CD1c-positive myeloid dendritic cell (primary cell): ENCODE measurements at regions not wholly inside any gene's neighbourhood (a gene's known extent, or its start where the extent isn't known, plus 50 kb on each side); places are given as distances from the start of the nearest gene placed in this dataset.
"Not testable (repeated sequence)": the region's sequence is repeated elsewhere in the genome, so short reads cannot be mapped to it uniquely, and the experiment has no call there.

Experiments used
- DNase-seq: peaks from one replicate; pipeline ENCODE4 v3.0.0-alpha.2; 2016; ENCODE audit errors: extremely low spot score

DNA sequence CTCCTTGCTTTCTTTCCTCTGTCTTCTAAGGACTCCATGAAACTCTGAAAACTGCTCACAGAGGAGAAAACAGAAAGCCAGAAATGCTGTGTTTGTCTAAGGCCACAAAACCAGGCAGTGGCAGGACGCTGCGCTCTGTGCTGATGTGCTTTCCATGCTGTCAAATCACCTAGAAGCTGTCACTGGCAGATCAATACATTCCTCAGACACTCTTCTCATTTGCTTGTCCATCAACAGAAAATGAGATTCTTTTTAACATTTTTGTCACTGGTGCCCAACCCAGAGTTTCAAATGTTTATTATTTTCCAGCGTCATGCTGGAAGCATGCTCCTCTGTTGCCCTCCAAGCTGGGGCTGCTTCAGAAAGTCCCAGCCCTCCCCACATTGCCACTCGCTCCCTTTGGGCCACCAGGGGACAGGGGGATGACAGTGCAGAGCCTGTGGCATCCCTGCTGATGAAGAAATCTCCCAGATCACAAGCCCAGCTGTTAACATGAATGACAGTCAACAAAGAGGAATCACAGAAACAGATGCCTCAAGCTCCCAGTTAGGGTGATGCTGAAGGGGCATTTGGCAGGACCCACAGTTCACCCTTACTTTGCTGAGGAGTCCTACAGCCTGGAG is 117.5 kb upstream of the MEIS1 start:
- no peak for DNase-seq

DNA sequence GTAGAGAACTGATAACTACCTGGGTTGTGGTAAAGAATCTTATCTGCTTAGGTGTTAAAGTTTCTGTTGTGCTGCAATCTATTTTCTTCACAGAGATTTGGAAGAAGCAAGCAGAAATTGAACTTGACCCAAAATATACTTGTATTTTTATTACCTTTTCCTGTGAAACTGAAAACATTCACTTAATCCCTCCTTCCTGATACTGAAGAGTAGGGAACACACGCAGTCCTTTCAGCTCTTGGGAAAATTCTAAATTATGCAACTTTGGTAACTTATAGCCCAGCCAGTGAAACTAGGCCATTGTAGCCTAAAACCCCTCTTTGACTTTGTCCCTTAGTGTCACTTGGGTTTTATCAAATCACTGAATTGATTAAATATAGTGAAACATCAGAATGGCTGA is 128.4 kb upstream of the MEIS1 start:
- DNase-seq = no peak

DNA sequence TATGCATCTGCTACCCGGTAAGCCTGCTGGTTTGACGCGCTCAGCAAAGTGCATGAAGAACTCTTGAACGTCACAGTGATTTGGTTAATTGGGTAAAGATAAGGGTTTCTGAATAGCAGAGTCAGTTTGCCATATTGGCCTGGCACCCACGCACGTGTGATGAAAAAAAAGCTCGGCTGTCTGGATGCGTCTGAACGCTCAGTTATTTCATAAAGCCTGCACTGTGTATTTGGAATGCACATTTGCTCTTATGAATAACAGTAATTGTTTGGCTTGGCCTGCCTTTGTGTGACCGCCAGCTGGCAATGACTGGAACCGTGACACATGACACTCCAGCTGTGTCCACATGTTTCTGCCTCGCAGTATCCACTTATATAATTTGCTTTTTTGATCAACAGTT is 129.2 kb upstream of the MEIS1 start:
- no peak for DNase-seq

DNA sequence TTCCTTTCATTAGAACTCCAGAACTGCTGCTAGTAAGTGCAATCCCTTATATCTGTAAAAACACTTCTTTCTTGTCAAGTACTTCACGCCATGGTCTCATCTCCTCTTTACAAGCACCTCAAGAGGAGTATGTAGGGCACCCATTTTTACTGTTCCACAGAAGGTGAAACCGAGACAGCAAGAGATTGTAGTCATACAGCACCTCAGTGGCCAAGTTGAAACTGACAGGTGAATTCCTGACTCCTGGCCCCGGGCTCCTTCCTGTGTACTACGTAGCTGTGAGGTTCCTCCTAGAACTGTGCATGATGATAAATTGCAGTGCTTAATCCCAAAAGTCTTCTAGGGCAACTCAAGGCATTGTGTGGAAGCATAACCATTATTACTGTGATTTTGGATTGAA is 131.5 kb upstream of the MEIS1 start:
- DNase-seq = no peak

DNA sequence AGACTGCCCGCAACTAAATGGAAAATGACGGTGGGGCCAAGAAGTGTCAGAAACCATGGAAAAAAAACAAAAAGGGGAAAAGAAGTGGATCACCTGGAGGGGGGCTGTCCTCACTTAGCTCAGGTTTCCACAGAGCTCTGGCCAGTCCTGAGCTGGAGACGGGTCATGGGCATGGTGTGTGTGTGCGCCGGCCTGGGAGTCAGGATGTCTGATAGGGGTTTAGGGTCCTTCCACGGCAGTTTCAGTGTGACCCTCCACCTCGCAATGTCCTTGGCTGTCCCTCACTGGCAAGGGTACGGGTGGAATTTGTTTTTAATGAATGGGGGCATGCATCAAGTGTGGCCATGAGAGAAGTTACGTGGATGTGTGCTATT is 133.2 kb upstream of the MEIS1 start:
- no peak for DNase-seq

DNA sequence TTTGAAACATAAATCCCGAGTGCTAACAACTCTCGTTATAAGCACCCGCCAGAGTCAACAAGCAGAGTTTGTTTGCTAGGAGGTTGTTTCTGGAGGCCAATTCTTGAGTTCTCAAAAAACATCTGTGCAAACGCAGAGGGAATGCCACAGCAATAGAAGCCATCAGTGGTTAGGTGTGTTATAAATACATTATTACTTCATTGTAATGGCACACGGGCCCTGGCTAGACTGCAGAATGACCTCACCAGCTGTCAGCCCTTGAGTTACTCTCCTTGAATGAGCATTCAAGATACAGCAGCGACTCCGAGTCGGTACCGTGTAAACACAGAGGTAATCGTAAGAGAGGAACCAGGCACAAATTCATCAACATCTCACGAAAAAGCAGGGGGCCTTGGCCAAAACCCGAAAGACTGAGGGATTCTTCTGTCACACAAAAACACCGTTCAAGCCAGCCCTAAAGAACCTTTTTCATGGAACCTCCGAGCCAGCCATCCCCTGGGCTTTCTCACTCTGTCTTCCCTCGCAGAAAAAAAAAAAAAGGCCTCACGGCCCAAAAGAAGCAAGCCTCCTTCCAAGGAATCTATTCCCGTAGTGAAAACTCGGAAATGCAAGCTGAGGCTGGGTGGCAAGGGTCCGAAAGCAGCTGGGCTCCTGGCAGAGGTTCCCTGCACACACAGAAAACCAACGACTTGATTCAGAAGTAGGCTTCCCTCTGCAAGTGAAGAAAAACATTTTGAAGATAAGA is 133.7 kb upstream of the MEIS1 start:
- no peak for DNase-seq

DNA sequence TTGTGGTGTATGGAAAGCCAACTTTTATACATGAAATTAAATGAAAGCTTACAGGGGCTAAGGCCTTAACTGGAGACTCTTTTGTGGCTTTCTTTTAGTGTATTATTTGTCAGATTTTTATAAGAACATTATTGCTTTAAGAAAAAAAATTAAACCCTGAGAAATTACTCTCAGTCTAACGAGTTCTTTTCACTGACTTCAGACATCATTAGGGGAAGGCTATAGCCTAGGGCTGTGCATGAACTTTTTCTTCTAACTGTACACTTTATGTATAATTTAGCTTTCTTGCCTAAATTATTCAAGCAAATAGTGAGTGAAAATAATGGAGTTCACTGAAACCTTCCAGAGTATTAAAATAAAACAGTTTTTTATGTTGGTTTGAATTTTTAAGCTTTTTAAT is 151.1 kb upstream of the MEIS1 start:
- DNase-seq = no peak

DNA sequence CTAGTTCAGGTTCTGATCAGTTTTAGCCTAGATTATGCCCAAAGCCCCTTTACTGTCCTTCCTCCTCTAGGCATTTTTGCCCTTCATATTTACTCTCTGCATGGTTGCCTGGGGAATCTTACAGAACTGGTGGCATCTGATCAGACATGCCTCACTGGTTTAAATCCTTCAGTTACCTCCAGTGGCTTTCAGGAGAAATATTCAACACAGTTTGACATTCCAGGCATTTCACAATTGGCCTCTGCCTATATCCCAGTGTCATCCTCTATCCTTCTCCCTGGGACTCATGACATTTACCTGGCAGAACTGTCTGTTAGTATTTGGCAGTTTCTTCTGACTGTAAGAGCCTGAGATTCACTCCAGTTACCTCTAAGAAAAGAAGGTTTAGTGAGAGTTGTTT is 152.9 kb upstream of the MEIS1 start:
- no peak for DNase-seq

DNA sequence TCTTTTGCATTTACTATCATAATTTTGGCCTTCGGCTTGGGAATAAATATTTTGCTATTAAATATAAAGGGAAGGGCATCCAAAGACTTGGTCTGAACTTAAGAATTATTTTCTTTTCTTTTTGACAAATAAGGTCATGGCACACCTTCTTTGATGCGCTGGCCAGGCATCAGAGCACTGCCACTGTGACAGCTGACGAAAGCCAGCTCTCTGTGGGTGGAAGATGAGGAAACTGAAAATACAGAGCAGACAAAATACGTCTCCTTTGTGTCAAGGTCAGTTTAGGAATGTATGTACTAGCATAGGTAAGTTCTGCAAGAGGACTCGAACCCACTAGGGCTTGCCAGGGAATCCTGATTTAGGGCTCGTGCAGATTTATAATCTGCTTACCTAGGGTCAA is 155.9 kb upstream of the MEIS1 start:
- DNase-seq = no peak

DNA sequence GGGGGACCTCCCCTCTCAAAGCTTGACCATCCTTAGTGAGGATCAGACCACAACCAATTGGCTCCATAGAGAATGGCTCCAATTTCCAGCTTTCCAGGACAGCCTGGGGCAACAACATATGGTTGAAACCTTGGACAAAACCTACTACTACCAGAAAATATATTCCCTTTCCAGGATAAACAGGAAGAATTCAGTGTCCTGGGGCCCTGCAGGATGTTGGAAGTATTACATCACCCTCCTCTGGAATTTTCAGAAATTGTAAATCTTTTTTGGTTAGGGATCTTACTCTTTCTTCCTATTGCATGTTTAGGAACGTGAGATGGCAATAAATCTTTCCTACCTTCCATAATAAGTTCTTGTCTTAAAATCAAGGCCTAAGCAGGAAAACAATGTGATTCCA is 158.9 kb upstream of the MEIS1 start:
- DNase-seq = no peak

DNA sequence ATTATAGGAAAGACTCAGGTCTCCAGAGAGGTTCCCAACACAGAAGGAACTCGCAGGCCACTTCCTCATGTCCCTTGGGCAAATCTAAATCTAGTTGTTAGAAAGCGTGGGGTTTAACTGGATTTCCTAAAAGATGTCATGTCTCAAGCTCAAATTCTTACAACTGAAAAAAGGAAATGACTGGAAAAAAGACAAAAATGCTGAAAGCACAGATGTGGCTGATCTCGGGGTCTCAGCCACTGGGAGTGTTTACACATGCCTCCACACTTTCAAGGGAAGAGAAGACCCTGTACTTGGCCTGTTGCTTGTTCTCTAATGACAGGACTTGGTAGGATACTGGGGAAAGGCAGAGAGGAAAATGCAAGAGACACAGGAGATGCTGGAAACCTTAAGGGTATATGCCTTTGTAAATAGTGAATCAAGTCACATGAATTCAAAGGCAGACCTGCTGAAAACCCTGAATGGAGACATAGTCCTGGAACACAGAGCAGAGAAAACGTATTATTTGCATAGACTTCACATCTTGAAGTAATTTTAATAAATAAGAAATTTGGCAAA is 160.9 kb upstream of the MEIS1 start:
- no peak for DNase-seq

DNA sequence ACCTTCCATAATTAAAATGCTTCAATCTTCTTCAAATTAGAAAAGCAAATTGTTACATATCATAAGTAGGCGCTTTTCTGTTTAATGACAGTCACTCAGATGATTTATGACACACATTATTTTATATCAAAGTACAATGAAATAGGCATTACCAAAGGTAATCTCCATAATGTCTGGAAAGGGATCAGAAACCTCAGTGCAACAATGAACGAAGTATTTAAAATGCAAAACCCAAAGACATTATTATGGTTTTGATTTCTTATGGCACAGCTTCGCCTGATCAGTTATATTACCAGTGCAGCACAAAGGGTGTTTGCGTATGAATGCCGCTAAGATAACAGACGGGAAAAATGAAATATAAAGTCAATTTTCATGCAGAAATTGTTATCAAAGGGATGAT is 162.2 kb upstream of the MEIS1 start:
- no peak for DNase-seq

DNA sequence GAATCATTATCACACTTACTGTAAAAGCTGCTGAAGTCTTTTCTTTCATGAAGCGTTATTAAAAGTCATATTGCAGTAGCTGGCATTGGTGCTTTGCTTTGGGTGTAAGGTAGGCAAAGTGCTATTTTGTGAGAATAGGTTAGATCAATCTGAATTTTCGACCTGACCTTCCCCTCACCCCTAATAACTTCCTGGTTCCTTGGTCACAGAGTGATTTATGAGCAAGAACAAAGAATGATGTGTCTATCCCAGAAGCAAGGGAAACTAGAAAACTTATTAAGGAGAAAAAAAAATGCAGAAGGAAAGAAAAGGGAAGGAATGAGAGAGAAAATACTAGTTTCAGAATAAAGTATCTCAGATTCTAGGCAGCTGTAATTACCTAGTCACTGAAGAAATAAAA is 163.1 kb upstream of the MEIS1 start:
- DNase-seq = no peak

DNA sequence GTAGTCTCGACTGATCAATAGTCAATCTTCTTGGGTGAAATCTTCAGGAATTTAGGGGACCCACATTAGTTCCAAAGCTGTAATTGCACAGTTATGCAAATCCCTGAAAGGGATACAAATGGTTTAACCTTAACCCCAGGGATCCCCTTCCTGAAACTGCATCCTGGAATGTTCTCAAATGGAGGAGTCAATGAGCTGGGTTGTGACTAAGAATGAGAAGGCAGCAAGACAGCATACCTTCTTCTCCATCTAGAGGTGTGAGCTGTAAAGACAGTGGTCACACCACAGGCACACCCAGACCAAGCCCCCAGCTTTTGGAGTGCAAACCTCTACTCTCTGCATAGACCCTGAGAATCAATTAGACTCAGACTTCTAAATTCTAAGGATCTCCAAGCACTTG is 164.7 kb upstream of the MEIS1 start:
- DNase-seq = no peak

DNA sequence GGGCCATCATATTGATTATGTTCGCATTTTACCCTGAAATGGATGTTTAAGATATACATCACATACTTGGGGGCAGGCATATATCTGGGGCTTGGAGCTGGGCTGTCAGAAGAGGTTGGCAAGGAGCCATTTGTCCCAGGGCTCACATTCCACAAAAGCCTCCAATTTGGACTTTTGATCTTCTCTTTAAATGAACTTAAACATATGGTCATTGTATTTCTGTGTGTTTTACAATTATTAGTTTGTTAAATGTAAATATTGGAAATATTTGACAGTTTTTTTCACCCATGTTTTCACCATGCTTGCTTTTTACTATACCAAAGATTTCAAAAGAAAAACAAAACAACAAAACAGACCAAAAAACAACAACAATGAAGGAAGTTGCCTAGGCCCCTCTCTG is 165.8 kb upstream of the MEIS1 start:
- no peak for DNase-seq

DNA sequence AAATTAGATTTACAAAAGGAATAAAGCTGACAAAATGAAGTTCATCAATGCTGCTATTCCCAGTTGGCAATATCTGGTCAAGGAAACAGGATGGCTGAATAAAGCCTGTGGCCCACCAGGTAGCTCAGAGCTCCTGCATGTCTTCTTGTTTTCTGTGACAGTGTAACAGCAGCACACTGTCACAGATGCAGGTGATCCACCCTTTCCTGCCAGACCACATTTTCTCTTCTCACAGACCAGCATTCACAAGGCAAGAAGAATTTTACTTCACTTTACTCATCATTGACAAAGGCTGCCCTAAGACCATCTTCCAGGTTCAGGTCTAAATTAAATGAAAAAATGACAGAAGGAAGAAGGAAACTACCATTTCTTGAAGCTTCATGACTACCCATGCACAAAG is 166.2 kb upstream of the MEIS1 start:
- no peak for DNase-seq

DNA sequence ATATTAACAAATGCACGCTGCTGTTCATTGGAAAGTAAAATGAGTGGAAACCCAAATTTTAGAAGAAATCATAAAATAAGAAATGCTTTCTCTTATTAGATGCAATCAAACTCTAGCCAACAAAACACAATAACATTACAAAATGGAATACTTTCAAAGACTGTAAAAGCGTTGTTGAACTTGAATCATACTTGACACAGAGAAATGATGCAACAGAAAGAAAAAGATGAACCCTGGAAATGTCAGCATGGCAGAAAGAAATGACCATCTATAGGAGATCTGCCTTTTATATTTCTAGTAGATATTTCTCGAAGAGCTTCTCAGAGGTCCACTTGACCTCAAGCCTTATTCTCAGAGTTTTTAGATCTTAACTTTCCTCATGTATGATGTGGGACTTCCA is 170.6 kb upstream of the MEIS1 start:
- DNase-seq = no peak

DNA sequence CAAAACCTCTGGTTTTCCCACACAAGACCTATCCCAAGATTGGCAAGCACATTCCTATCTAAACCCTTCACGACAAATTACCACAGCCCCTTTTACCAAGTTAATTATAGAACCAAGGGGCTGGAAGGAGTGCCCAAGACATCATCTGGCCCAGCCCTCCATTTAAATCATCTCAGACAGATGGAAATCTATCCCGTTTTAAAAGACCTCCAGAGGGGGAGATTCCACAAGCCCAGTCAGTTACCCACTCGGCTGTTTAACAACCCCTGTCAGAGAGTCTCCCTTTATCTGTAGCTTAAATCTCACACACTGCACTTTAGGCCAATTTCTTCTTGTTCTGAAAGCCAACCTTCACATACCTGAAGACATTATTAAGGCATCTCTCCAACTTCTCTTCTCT is 179.1 kb upstream of the MEIS1 start:
- DNase-seq = no peak

DNA sequence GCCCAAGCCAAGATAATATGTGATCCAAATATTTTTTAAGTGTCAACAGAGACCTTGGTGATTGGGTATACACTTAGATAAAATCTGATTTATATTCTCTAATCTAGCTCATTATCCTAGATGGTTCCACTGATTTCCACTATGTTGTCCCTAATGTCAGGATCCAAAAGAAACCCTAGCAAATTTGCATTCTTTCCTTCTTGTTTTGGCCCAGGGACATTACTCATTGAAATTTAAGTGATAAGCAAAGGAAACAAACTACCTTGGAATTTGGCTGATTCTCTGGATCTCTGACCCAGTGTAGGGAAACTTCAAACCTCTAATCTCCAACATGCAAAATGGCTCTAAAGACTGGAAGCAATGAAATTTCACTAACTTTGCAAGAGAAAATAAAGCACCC is 179.8 kb upstream of the MEIS1 start:
- no peak for DNase-seq

DNA sequence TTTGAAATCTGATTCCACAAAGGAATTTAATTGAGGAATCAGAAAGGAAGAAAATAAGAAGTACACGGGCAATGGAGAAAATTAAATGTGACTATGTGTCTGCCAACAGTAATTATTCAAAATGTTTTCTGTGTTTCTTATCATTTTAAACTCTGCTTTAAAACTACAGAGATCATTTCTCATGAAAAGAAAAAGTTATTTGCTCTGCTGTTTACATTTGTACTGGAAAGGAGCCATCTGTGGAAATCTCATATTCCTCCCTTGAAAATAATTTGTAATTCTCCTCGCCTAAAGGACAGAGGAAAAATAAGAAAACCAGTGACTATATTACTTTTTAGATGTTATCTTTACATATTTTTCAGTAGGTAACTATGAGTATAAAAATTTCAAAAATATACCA is 181.9 kb upstream of the MEIS1 start:
- no peak for DNase-seq

DNA sequence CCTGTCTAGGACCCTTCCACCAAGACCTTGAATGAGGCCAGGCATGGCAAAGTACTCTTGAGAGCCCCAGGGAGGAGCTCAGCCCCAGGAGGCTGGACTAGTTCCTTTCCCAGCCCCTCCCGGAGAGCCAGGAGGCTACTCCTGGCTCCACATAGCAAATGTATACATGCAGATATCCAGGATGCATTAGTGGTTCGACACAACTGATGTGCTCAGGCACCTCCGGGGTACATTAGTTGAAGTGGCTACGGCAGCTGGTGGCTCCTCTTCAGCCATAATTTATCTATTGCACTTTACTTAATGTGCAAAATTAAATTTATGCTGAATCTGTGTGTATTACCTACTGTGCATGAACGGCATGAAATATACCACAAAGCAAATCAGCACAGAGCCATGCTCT is 182.8 kb upstream of the MEIS1 start:
- DNase-seq = no peak

DNA sequence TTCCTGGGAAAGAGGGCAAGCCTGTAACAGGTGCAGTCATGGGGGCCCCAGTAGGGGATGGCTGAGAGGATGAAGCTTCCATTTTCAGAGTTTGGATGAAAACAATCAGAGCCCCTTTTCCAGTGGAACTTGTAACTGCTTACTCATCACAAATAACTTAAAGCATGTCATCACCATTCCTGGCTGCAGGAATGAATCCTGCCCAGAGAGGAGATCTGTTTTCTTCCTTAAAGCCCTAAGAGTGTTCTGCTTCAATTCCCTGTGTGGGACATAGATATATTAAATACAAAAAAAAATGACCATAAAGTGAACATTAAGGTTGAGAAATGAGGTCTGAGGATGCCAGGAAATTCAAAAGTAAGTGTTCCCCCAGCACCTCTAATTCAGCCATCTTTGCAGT is 183.4 kb upstream of the MEIS1 start:
- no peak for DNase-seq

DNA sequence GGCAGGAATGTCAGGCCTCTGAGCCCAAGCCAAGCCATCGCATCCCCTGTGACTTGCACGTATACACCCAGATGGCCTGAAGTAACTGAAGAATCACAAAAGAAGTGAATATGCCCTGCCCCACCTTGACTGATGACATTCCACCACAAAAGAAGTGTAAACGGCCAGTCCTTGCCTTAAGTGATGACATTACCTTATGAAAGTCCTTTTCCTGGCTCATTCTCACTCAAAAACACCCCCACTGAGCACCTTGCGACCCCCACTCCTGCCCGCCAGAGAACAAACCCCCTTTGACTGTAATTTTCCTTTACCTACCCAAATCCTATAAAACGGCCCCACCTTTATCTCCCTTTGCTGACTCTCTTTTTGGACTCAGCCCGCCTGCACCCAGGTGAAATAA is 185.8 kb upstream of the MEIS1 start:
- DNase-seq = not testable (repeated sequence)

DNA sequence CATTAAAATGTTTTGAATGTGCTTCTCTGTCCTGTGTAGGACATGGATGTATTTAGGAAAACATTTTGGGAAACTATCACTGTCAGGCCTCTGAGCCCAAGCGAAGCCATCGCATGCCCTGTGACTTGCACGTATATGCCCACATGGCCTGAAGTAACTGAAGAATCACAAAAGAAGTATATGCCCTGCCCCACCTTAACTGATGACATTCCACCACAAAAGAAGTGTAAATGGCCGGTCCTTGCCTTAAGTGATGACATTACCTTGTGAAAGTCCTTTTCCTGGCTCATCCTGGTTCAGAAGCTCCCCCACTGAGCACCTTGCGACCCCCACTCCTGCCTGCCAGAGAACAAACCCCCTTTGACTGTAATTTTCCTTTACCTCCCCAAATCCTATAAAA is 191.1 kb upstream of the MEIS1 start:
- DNase-seq = not testable (repeated sequence)
